A204.1 (cell line): ENCODE measurements at regions not wholly inside any gene's neighbourhood (a gene's known extent, or its start where the extent isn't known, plus 50 kb on each side); places are given as distances from the start of the nearest gene placed in this dataset.
"Not testable (repeated sequence)": the region's sequence is repeated elsewhere in the genome, so short reads cannot be mapped to it uniquely, and the experiment has no call there.

Experiments
- FAIRE-seq: peaks from 2 replicates; lab custom pipeline; 2012; peaks lifted over from hg19 to GRCh38; lab: Jason Lieb, UNC

DNA sequence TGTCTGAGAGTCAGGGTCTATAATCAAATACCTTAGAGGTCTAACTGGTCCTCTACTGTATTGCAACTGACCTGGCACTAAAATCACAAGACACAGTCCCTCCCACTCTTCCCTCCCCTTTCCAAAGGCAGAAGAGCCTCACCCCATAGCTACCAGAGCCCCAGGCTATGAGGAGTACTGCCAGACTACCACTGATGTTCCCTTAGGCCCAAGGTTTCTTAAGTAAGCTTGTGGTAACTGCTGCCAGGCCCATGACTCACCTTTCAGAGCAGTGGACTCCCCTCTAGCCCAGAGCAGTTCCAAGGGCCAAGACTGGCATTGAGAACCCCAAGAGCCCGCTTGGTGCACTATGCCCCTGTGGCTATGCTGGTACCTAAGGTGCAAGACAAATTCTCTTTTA lies 1193.4 kb downstream of the DSC3 start:
- no peak for FAIRE-seq

DNA sequence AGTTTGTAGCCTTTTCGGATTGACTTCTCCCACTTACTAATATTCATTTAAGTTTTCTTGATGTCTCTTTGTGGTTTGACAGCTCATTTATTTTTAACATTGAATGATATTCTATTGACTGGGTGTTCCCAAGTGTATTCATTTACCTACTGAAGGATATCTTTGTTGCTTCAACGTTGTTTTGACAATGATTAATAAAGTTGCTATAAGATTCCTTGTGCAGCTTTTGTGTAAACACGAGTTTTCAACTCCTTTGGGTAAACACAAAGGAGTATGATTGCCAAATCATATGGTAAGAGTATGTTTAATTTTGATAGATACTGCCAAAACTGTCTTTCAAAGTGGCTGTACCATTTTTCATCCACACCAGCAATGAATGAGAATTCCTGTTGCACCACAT lies 1200.9 kb downstream of the DSC3 start:
- no peak for FAIRE-seq

DNA sequence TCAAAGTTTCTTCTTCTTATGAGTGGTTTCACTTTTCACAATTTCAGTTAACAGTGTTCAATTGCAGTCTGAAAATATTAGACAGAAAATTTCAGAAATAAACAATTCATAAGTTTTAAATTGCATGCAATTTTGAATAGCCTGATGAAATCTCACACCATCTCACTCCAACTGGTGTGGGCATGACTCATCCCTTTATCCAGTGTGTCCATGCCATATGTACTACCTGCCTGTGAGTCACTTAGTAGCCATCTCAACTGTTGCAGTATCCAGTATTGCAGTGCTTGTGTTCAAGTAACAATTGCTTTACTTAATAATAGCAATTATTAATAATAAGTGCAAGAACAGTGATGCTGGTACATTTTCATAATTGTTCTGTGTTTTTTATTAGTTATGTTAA lies 1202.5 kb downstream of the DSC3 start:
- no peak for FAIRE-seq

DNA sequence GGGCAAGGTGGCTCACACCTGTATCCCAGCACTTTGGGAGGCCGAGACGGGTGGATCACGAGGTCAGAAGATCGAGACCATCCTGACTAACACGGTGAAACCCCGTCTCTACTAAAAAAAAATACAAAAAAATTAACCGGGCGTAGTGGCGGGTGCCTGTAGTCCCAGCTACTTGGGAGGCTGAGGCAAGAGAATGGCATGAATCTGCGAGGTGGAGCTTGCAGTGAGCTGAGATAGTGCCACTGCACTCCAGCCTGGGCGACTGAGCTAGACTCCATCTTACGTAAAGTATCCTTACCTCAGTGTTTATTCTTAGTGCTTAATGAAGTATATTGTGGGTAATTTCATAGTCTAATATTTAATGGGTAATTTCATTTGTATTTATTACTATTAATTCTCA lies 1203.6 kb downstream of the DSC3 start:
- not testable (repeated sequence) for FAIRE-seq

DNA sequence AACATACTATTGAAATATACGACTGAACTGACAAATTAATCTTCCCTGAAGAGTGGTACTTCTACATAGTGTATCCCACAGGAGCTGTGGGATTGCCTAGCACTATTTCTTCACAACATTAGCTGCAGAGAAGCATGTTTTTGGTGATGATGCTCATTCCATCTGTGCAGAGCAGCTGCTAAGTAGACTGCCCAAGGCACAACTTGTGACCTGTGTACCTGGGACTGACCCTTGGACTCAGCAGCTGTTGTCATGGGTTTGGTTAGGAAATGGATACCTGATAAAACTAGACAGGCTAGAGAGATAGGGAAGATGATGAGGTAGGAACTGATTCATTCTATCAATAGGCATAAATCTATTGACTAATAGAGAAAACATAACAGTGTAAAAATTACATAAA lies 1204.0 kb downstream of the DSC3 start:
- FAIRE-seq = no peak

DNA sequence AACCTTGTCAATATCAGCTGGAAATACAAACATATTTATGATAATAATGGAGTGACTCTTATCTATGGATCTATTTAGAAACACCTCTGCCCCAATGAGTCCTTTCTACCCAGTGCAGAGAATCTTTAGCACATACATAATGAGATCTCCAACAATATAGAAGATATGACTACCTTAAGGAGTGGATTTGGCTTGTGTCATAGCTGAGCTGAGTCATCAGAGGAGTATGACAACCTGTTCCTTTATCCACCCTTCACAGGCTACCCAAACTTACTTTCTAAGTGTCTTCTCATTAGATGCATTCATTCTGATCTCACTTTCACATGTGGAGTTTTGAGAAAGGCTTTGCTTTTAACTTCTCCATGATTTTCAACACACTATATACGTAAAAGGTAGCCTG lies 1218.9 kb downstream of the DSC3 start:
- FAIRE-seq = no peak

DNA sequence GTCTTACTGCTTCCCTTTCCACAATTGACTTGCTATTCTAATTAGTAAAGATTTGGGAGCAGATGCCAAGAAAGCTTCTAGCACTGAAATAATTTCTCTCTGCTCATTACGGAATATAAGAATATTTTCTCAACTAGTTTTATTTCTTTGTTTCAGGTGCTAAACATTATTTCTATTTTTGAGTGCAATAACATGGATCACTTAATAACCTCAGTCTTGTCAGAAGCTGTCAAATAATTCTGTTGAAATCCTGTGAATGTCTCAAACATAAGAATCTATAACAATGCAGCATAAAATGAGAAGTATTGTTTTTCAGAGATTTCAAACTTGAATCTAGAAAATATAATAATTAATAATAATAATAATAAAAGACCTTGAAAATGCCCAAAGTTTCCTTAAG lies 1221.0 kb downstream of the DSC3 start:
- FAIRE-seq = peak; percentile 49

DNA sequence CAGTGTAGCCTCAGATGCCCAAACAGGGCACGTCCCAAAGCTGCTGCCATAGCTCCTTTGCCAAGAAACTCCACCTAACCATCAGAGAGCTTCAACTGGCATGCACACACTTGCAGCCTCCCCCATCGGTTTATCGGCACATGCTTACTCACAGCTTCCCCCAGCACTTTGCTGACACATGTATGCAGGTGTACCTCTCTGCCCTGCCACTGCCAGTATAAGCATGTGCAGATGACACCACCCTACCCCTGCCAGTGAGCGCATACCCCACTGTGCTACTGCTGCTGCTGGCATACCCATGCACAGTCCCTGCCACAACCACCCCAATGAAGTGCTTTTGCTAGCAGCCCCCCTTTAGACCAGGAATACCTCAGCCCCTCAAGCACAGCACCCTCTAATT lies 1231.0 kb downstream of the DSC3 start:
- FAIRE-seq = no peak

DNA sequence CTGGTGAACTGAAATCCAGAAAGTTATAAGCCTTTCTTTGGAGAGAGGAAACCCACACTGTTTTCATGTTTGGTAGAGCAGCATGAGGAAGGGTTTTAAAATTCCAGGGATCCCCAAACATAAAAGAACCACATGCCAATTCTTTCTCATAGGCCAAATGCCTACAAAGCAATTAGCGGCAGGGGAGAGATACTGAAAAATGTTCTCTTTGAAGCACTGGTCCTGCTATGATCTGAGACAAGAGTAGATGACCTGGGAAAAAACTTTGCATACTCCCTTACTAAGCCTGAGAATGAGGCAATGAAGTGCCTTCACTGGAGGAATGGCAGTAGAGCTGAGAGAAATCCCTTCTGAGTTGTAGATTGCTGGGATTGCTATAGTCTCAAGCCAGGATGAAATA lies 1261.7 kb downstream of the DSC3 start:
- no peak for FAIRE-seq

DNA sequence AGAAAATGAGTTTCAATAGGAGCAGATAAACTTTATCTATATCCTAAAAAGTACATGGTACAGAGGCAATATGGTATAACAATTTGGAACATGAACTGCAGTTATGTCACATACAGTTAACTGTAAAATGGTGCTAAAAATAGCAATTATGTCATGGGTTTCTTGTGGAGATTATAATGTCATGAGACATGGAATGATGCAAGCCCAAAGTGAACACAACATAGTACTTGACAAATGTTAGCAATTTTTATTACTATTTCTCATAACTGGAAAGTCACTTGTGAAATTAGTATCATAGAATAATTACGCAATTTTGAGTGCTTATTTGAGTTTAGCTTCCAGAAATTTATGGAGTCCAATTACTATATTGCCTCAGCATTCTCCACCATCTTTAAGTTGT lies 1263.4 kb downstream of the DSC3 start:
- no peak for FAIRE-seq

DNA sequence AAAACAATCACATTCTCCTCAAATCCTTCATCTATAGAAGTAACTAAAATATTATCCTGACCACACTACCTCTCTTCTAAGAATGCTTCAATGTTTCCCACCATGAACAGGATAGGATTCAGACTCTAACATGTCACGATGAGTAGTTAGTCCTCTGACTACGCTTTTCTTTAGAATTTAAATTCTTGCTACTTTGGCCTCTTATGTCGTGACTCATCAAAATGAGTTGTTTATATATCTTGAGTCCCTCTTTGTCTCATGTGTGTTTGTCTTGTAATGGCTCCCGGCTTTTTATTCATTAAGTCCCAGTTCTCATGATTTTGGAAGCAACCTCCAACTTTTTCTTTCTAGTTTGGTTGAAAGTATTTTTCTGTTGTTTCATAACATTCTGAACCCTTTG lies 1289.2 kb downstream of the DSC3 start:
- FAIRE-seq = no peak

DNA sequence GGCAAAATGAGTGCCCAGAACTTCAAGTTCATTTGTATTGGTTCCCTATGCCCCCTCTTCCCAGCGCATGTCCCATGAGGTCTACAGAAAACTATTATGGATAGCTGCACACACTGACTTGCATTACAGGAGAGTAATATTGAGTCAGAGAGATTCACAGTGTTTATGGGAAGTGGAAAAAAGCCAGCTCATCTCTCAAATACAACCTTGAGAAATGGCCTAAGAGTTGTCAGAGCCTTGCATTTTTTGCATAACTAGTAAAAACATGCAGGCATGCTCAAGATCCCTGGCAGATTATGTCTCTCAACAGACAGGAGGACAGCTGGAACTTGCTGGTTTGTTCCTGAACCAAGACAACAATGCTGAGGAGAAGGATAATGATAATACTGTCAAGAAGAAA lies 1292.8 kb downstream of the DSC3 start:
- no peak for FAIRE-seq

DNA sequence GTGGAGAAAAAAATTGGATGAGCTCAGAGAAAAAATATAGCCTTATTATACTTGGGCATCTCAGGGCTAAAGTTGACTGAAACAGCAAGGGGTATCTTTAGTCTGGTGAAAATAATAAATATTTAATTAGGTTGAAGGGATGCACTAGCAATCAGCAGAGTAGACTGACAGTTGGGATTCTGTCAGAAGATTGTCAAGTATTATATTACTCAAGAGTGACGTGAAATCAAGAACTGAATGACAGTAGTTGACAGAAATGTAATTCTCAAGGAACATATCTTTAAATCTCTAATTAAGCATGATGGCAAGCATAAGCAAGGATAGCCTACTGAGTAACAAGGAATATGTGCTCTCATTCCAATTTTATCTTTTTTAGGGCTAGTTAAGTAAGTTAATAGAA lies 1301.1 kb downstream of the DSC3 start:
- FAIRE-seq = no peak

DNA sequence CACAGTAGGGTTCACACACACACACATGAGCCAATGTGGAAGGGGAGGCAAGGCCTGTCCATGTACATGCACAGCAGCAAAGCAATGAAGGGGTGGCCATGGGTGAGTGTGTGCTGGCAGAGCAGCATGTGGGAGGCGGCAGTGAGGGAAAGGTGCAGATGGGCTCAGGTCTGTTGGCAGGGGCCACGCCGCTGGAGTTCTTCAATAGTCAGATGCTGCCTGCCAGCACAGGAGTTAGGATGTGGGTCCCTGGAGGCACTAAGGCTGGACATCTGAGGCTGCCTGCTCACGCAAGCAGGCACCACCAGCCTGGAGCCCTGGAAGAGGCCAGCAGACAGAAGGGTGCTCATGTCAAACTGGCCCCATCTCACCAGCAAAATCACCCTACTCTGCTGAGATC lies 1304.9 kb downstream of the DSC3 start:
- no peak for FAIRE-seq

DNA sequence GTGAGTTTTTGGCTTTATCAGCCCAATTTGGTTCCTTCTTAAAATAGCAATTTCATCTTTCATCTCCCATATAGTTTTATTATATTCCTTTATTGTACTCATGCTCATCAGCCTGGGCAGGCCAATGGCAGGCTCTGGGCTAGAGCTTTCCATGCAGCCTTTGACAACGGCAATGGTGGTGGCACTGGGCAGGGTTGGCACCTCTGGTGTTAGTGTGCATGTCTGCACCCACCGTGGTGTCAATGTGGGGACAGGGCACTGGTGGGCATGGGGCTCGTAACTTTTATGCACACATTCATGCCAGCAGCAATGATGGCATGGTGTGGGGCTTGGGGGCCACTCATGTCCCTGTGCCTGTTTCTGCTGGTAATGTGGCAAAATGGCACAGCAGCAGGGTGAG lies 1305.4 kb downstream of the DSC3 start:
- no peak for FAIRE-seq

DNA sequence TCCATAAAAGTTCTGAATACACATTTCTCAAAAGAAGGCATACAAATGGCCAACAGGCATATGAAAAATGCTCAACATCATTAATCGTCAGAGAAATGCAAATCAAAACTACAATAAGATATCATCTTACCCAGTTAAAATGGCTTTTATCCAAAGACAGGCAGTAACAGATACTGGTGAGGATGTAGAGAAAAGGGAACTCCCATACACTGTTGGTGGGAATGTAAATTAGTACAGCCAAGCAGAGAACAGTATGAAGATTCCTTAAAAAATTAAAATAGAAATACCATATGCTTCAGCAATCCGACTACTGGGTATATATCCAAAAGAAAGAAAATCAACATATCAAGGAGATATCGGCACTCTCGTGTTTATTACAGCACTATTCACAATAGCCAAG lies 1312.5 kb downstream of the DSC3 start:
- FAIRE-seq = no peak

DNA sequence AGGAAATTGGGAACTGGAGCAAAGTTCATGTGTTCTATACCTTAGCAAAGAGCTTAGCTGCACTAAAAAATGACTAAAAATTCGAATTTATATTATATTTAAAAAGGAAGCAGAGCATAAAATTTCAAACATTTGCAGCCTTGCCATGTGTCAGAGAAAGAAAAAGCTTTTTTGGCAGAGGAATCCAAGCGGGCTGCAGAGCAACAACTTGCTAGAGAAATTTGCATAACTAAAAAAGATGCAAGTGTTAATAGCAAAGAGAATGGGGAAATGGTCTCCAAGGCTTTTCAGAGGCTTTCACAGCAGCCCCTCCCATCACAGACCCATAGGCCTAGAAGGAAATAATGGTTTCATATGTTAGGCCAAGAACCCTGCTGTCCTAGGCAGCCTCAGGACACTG lies 1315.9 kb downstream of the DSC3 start:
- no peak for FAIRE-seq

DNA sequence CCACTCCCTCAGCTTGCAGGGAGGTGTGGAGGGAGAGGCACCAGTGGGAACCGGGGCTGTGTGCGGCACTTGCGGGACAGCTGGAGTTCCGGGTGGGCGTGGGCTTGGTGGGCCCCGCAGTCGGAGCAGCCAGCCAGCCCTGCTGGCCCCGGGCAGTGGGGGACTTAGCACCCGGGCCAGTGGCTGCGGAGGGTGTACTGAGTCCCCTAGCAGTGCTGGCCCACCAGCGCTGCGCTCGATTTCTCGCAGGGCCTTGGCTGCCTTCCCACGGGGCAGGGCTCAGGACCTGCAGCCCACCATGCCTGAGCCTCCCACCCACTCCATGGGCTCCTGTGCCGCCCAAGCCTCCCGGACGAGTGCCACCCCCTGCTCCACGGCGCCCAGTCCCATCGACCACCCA lies 1319.1 kb downstream of the DSC3 start:
- not testable (repeated sequence) for FAIRE-seq

DNA sequence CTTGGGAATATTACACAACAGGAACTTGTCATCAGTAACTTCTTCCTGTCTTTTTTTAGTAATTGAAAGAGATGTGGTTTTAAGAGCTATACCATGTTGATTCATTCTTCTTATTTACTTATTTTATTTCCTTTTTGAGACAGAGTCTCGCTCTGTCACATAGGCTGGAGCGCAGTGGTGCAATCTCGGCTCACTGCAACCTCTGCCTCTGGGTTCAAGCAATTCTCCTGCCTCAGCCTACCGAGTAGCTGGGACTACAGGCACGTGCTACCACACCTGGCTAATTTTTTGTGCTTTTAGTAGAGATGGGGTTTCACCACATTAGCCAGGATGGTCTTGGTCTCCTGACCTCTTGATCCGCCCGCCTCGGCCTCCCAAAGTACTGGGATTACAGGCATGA lies 1326.6 kb downstream of the DSC3 start:
- not testable (repeated sequence) for FAIRE-seq

DNA sequence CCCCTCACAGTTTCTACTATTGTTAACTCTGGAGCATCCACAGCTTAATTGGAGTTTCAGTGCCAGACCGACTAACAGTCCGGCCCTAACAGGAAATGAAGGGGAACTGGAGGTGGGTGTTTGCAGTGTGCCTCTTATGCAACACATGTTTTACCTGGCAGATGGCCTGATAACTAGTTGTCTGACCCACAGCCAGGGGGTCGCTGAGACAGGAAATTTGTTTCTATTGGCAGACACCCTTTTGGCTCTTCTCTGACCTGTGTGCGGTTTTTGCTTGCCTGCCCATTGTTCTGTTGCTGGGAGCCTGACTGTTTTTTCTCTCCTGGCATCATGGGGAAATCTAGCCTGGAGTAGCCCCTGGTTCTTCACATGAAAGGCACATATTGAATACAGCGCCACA lies 1329.8 kb downstream of the DSC3 start:
- FAIRE-seq = no peak

DNA sequence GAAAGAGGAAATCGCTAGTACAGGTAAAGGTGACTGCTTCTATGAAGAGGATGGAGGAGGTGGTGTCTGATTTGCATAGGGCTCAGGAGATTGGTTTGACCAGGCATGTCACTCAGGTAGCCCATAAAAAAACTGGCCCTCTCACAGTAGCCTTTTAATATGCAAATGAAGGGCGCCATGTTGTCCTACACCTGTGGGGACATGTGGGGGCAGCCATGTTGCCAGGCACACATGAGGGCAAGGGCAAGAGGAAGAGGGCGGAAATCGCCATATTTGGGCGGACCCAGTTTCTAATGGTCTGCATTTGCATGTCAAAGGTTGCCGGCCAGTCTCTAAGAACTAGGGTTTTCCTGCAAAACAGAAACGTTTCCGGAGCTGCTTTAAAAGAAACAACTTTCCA lies 1330.6 kb downstream of the DSC3 start:
- no peak for FAIRE-seq

DNA sequence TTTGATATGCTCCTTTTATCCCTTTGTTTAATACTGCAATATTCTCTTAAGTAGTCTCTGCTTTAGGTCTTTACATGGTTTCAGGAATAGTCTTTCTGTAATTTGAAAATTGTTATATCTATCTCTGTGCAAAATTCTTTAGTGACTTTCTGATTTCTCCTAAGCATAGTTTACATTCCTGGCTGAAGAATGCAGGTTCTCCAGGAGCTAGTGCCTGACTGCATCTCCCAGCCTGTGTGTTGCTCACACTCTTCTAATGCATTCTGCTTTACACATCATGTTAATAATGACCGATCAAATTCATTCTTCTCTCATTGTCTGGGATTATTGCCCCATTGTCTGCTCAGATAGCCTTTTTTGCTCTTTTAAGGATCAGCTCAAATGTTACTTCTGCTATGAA lies 1349.2 kb downstream of the DSC3 start:
- FAIRE-seq = no peak

DNA sequence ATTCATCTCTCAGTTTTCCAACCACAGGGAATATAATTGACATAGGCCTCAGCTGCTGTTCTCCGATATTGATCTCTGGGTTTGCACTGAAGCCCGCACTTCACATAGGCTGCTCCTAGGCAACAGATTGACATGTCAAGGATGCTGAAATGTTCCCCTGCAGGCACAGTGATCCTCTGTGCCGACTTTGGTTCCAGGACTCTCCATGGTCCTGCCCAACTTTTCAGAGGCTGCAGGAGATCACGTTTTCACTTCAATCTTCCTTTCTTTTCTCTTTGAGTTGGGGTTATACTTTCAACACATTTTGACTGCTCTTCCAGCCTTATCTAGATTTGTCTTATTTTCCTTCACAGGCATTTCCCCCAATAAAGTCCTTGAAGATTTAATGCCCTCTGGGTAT lies 1361.0 kb downstream of the DSC3 start:
- FAIRE-seq = no peak

DNA sequence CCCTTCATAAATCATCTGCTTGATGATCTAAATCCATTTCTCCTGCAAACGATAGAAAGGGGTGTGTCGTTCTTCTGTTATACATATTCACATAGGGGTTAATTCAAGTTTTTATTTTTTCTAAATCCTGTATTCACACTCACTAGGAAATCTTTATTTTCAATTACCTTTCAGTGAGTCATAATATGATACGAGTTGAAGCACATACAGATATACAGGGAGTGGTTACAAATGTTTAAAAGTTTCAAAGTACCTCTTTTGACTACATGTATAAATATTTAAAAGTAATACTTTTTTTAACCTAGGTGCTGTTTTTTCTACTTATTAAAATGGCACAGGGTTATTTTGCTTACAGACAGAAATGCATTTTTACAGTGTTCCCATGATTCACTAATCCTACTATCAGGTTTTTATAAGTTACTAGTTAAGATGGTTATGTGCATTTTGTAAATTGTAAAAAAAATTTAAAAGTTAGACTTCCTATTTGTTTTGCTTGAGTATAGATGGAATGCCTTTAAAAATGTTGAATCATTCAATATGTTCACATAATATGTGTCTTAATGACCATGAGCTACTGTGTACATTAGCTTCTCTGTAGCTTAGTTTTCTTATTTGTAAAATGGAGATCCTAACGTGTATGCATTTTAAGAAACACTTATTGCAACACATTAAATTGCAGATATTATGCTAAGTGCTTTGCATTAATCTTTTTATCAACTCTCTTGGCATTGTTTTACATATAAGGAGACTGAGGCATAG lies 1378.1 kb downstream of the DSC3 start:
- no peak for FAIRE-seq

DNA sequence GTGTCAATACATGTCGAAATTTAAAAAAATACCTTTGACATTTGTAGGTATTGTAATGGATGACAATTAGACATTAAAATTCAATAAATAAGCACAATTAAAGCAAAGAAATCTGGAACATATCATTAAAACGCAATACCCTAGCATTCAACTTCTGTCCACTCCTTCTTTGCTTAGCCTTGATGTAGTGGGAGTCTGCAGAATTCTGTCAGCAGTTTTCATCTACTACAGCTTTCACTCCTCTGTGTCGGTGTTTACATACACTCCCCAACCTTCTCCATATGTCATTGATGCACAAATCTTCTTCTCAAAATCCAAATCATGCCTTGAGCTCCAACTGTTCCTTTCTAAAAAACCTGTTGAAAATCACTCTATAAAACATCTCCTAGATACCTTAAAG lies 1380.6 kb downstream of the DSC3 start:
- FAIRE-seq = no peak
